ENCODE measurements at regions not wholly inside any gene's neighbourhood (a gene's known extent, or its start where the extent isn't known, plus 50 kb on each side); places are given as distances from the start of the nearest gene placed in this dataset.

- Mint-ChIP-seq H3K9me3 (peaks cover 4% of the 10 kb centered on the region), H3K27ac (no peak overlapping the region), H3K4me1 (ENCODE audit: low read depth) (no peaks in the 10 kb centered on the region), H3K4me3 (no peak overlapping the region), H3K27me3 (no peaks in the 10 kb centered on the region), H3K36me3 (ENCODE audit: low read depth) (no peaks in the 10 kb centered on the region)
- intact Hi-C loops (cut with DNase I, micrococcal nuclease): no loop called here
- CTCF ChIA-PET: no interaction called here
- no peaks in the 10 kb centered on the region for H3K36me3 ChIP-seq (ENCODE audit: insufficient read depth, low read length)
- POLR2A ChIA-PET: no interaction called here
- ATAC-seq (ENCODE audit: poor library complexity): no peak
- DNase-seq: no peak
- H3K27ac ChIP-seq (ENCODE audit: low read depth in 1 of 2, low read length in 2 of 2): no peak overlapping the region
- H3K4me3 ChIP-seq (ENCODE audit: low read length): no peak overlapping the region
- TF ChIP-seq CTCF (IDR thresholded peaks at IDR 0.05): no peak
- H3K9me3 ChIP-seq (ENCODE audit: control insufficient read depth in 1 of 2, insufficient read depth in 1 of 2, low read length in 2 of 2): no peaks in the 10 kb centered on the region
- H3K4me1 ChIP-seq (ENCODE audit: insufficient read depth, low read length): no peaks in the 10 kb centered on the region
- H3K27me3 ChIP-seq (ENCODE audit: control insufficient read depth in 1 of 2, insufficient read depth in 2 of 2, low read length in 2 of 2): no peaks in the 10 kb centered on the region
Measured at GRCh38 chr3:22276351-22276750, 525.3 kb upstream of the ZNF385D start.

GRCh38 chr3:22284559-22284958, 533.5 kb upstream of the ZNF385D start:
- Histone ChIP-seq H3K27me3 (ENCODE audit: control insufficient read depth in 1 of 2, insufficient read depth in 2 of 2, low read length in 2 of 2) (no peaks in the 10 kb centered on the region), H3K4me1 (ENCODE audit: insufficient read depth, low read length) (no peaks in the 10 kb centered on the region), H3K9me3 (ENCODE audit: control insufficient read depth in 1 of 2, insufficient read depth in 1 of 2, low read length in 2 of 2) (no peaks in the 10 kb centered on the region), H3K4me3 (ENCODE audit: low read length) (no peak overlapping the region), H3K36me3 (ENCODE audit: insufficient read depth, low read length) (no peaks in the 10 kb centered on the region), H3K27ac (ENCODE audit: low read depth in 1 of 2, low read length in 2 of 2) (no peak overlapping the region)
- ATAC-seq (ENCODE audit: poor library complexity): no peak
- ChIA-PET POLR2A (no interaction called here), CTCF (no interaction called here)
- Mint-ChIP-seq H3K9me3 (peaks cover 6% of the 10 kb centered on the region), H3K27ac (no peak overlapping the region), H3K4me1 (ENCODE audit: low read depth) (no peaks in the 10 kb centered on the region), H3K36me3 (ENCODE audit: low read depth) (no peaks in the 10 kb centered on the region), H3K4me3 (no peak overlapping the region), H3K27me3 (no peaks in the 10 kb centered on the region)
- intact Hi-C loops (cut with DNase I, micrococcal nuclease): no loop called here
- DNase-seq: no peak
- TF ChIP-seq CTCF (IDR thresholded peaks at IDR 0.05): no peak

GRCh38 chr3:22288756-22289155, 537.7 kb upstream of the ZNF385D start:
- no peaks in the 10 kb centered on the region for H3K27me3 ChIP-seq (ENCODE audit: control insufficient read depth in 1 of 2, insufficient read depth in 2 of 2, low read length in 2 of 2)
- Mint-ChIP-seq H3K36me3 (ENCODE audit: low read depth) (no peaks in the 10 kb centered on the region), H3K27me3 (no peaks in the 10 kb centered on the region), H3K9me3 (peaks cover 2% of the 10 kb centered on the region), H3K27ac (no peak overlapping the region), H3K4me1 (ENCODE audit: low read depth) (no peaks in the 10 kb centered on the region), H3K4me3 (no peak overlapping the region)
- no peaks in the 10 kb centered on the region for H3K36me3 ChIP-seq (ENCODE audit: insufficient read depth, low read length)
- H3K9me3 ChIP-seq (ENCODE audit: control insufficient read depth in 1 of 2, insufficient read depth in 1 of 2, low read length in 2 of 2): peaks cover 0 to 3% of the 10 kb centered on the region in 2 experiments
- intact Hi-C loops (cut with DNase I, micrococcal nuclease): no loop called here
- CTCF ChIA-PET: no interaction called here
- DNase-seq (no peak), ATAC-seq (ENCODE audit: poor library complexity) (no peak)
- H3K27ac ChIP-seq (ENCODE audit: low read depth in 1 of 2, low read length in 2 of 2): no peak overlapping the region
- no peak for TF ChIP-seq CTCF (IDR thresholded peaks at IDR 0.05)
- no peak overlapping the region for H3K4me3 ChIP-seq (ENCODE audit: low read length)
- H3K4me1 ChIP-seq (ENCODE audit: insufficient read depth, low read length): no peaks in the 10 kb centered on the region
- POLR2A ChIA-PET: no interaction called here

Data from CD4-positive, alpha-beta T cell (primary cell).